HL-60 (cell line): ENCODE measurements at regions not wholly inside any gene's neighbourhood (a gene's known extent, or its start where the extent isn't known, plus 50 kb on each side); places are given as distances from the start of the nearest gene placed in this dataset.
"Not testable (repeated sequence)": the region's sequence is repeated elsewhere in the genome, so short reads cannot be mapped to it uniquely, and the experiment has no call there.

ENCODE experiments used
- DNase-seq, 2 experiments: peaks; one replicate each; pipeline ENCODE4 v3.0.0-alpha.2; 2010 to 2020; ENCODE audit warnings: low read depth in 1 of 2, low spot score in 1 of 2
- H3K27ac ChIP-seq: fragments of 250-450 bp; sonication (Bioruptor Pico); replicated peaks from 2 replicates; pipeline ENCODE4 v1.5.1; 2020; ENCODE audit warnings: mild to moderate bottlenecking, moderate library complexity
- H3K27me3 ChIP-seq: fragments of 250-450 bp; sonication (Bioruptor Pico); 2 replicates; pipeline ENCODE4 v1.5.1; 2021; ENCODE audit warnings: mild to moderate bottlenecking, moderate library complexity; ENCODE audit not compliant: insufficient read depth, poor library complexity, severe bottlenecking
- H3K4me3 ChIP-seq: replicated peaks from 2 replicates; pipeline ENCODE4 v1.5.1; 2011; ENCODE audit warnings: mild to moderate bottlenecking, control low read depth, low read length; ENCODE audit not compliant: insufficient read depth
- CTCF ChIP-seq: IDR thresholded peaks from one replicate; pipeline ENCODE4 v1.5.1; 2011; ENCODE audit warnings: low read length, control low read depth, inconsistent platforms; ENCODE audit not compliant: insufficient read depth
- GABPA ChIP-seq: IDR thresholded peaks from 2 replicates; pipeline ENCODE4 v1.6.1; 2012; ENCODE audit warnings: low read depth
- POLR2AphosphoS5 ChIP-seq: IDR thresholded peaks from 2 replicates; pipeline ENCODE4 v1.6.1; 2012; ENCODE audit warnings: low read depth
- REST ChIP-seq: IDR thresholded peaks from 2 replicates; pipeline ENCODE4 v1.6.1; 2012; ENCODE audit warnings: low read depth; ENCODE audit not compliant: insufficient replicate concordance
- SPI1 ChIP-seq: IDR thresholded peaks from 2 replicates; pipeline ENCODE4 v1.6.1; 2012; ENCODE audit warnings: low read depth, mild to moderate bottlenecking, borderline replicate concordance

GRCh38 chr17:33929181-33929724, 325.8 kb upstream of the CCL2 start:
- TF ChIP-seq GABPA (no peak), SPI1 (no peak), REST (no peak), POLR2AphosphoS5 (no peak), CTCF (no peak)
- Histone ChIP-seq H3K4me3 (no peak overlapping the region), H3K27ac (no peak overlapping the region), H3K27me3 (no peaks in the 10 kb centered on the region)
- DNase-seq = no peak

- not testable (repeated sequence) for H3K4me3 ChIP-seq, H3K27ac ChIP-seq, DNase-seq, H3K27me3 ChIP-seq
Measured at GRCh38 chr17:33931148-33931814, 323.8 kb upstream of the CCL2 start.

GRCh38 chr17:33932996-33933395, 322.1 kb upstream of the CCL2 start:
- Histone ChIP-seq H3K27ac (no peak overlapping the region), H3K27me3 (no peaks in the 10 kb centered on the region), H3K4me3 (no peak overlapping the region)
- no peak for DNase-seq
- TF ChIP-seq REST (no peak), CTCF (no peak), SPI1 (no peak), POLR2AphosphoS5 (no peak), GABPA (no peak)

- DNase-seq = no peak
- Histone ChIP-seq H3K27me3 (no peaks in the 10 kb centered on the region), H3K4me3 (no peak overlapping the region), H3K27ac (no peak overlapping the region)
- TF ChIP-seq GABPA (no peak), REST (no peak), SPI1 (no peak), POLR2AphosphoS5 (no peak), CTCF (no peak)
Measured at GRCh38 chr17:33933576-33933975, 321.5 kb upstream of the CCL2 start.
